Astrocyte of the spinal cord (primary cell): ENCODE measurements at regions not wholly inside any gene's neighbourhood (a gene's known extent, or its start where the extent isn't known, plus 50 kb on each side); places are given as distances from the start of the nearest gene placed in this dataset.

Experiments used
- DNase-seq: peaks from one replicate; pipeline ENCODE4 v3.0.0; 2011; ENCODE audit warnings: low read depth, low spot score
- H3K4me3 ChIP-seq: 2 replicates; pipeline ENCODE4 v1.5.1; 2011; ENCODE audit warnings: low read depth, mild to moderate bottlenecking, low read length, moderate library complexity
- in situ Hi-C: cut with HindIII; loops from 2 replicates; pipeline ENCODE4 v1.10.0; 2017; ENCODE audit warnings: low sequenced_read_pairs
- TF ChIP-seq, protein P1 (sequence below): IDR thresholded peaks from 2 replicates; pipeline ENCODE4 v1.5.1; 2012; ENCODE audit warnings: low read depth, mild to moderate bottlenecking, low read length, inconsistent platforms

DNA sequence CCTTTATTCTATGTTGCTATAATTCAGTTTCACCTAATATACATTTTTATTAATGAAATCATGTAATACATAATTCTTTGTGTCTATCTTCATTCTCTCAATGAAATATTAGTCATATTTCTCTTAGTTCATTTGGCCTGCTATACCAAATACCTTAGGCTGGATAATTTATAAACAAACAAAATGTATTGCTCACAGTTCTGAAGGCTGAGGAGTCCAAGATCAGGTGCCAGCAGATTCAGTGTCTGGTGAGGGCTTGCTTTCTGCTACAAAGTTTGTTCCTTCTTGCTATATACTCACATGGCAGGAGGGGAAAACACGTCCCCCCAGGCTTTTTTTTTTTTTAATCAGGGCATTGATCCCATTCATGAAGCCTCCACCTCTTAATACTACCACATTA, 143.4 kb upstream of the GRB10 start:
- no peak overlapping the region for H3K4me3 ChIP-seq
- in situ Hi-C loops = no loop called here
- TF ChIP-seq, protein P1, sequence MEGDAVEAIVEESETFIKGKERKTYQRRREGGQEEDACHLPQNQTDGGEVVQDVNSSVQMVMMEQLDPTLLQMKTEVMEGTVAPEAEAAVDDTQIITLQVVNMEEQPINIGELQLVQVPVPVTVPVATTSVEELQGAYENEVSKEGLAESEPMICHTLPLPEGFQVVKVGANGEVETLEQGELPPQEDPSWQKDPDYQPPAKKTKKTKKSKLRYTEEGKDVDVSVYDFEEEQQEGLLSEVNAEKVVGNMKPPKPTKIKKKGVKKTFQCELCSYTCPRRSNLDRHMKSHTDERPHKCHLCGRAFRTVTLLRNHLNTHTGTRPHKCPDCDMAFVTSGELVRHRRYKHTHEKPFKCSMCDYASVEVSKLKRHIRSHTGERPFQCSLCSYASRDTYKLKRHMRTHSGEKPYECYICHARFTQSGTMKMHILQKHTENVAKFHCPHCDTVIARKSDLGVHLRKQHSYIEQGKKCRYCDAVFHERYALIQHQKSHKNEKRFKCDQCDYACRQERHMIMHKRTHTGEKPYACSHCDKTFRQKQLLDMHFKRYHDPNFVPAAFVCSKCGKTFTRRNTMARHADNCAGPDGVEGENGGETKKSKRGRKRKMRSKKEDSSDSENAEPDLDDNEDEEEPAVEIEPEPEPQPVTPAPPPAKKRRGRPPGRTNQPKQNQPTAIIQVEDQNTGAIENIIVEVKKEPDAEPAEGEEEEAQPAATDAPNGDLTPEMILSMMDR = no peak
- no peak for DNase-seq

DNA sequence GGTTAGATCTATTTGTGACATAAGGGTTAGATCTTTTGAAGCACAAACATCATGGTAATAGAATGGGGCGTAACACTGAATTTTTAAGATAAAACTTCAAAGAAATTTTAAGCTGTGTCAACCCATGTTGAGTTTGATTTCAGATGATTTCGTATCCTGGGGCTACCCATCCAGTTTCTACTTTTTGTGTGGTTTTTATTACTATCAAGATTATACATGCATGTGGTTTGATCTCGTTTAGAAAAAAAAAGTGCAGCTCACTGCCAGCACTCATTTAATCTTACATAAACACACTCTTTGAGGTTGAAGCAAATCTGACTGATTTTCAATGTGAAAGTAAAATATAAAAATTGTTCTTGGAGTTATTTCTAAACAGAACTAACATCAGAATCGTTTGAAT, 140.8 kb upstream of the GRB10 start:
- no peak overlapping the region for H3K4me3 ChIP-seq
- TF ChIP-seq, protein P1 = no peak
- in situ Hi-C loops = no loop called here
- DNase-seq = no peak

DNA sequence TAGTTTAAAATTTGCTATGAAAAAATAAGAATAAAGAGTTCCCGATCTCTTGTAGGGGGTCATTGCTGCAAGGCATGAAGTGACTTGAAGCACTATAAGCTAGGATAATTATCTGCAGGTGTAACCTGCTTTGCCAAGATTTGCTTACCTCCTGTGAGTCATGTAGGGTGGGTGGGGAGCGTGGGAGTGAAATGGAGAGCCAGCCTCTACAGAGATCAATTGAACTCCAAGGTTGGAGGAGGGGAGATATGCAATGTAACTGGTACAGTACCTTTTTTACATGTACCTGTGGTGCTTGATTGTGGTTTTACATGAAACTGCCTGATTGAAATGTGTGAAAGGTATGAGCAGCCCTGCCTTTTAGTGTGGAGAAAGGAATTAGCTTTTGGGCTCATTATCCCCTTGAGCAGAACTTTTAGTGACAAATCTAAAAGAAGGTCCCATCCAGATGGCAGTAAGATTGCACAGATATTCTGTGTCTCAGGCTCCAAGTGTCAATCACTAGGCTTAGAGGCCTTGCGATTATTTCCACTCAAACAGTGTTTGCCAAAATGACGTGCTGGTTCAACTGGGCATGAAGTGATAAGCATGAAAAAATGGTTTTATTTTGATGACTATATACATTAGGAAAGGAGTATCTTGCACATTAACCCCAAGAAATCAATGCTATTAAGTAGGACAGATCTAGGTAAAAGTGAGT, 138.6 kb upstream of the GRB10 start:
- in situ Hi-C loops = no loop called here
- no peak for DNase-seq
- TF ChIP-seq, protein P1 = no peak

DNA sequence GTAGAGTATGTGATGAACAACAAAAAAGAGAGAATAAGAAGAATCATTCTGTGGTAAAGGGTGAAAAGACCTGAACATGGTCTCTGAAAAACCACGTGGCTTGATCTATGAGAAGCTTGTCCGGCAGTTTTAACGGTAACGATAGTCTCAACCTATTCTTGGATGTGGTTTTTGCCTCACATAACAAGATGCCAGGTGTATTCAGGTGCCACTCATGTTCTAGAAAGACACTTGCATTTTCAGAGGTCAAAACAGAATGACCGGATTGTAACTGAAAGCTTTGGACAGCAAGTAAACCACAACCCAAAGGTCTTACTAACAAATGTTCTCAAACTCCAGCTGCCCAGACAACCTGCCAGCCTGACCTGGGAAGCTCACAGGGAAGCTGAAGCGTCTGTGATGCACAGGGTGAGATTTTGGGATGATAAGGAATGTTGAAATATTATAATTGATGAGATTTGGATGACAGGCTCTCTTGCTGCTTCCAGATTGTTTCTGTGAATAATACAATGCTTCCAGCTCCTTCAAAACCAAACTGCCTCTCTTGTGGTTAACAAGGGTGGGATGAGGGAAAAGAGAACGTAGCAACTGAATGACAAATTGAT, 137.4 kb upstream of the GRB10 start:
- no peak for DNase-seq
- in situ Hi-C loops = no loop called here
- H3K4me3 ChIP-seq = no peak overlapping the region
- TF ChIP-seq, protein P1 = no peak

More for the DNA sequence above, 138.6 kb upstream of the GRB10 start:
- H3K4me3 ChIP-seq = no peak overlapping the region

DNA sequence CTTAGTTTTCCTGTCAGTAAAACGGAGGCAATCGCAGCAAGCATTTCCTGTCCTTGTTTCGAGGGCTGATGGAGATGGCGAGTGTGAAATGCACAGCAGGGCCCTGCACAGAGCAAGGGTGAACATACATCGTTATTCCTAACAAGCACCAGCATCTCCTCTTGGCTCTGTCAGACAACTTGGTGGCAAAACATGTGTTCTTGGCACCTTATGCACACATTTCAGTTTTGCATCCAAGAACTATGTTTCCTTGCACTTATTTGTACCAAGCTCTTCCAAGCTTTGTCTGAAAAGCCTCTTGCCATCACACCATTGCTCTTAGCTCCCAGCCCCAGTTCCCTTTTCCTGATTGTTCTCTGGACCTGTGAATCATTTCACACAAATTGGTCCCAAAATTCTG, 132.9 kb upstream of the GRB10 start:
- no peak for DNase-seq
- TF ChIP-seq, protein P1 = no peak
- in situ Hi-C loops = no loop called here
- H3K4me3 ChIP-seq = no peak overlapping the region

DNA sequence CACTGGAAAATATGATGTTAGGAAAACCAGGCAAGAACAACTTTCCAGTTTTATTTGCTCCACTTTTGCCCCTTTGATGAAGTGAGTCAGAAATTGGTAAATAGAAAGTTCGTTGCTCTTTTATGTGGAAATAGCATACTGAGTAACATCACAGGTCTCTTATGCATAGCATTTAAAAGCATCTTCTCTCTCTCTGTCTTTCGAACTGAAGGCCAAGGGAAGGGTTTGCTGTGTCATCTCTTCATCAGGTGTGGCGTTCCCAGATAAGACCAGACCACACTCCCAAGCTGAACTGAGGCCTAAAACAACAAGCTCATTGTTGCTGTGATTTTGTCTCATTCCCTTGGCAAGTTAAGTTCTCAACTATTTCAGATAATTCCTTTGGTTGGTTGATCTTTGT, 131.8 kb upstream of the GRB10 start:
- no peak overlapping the region for H3K4me3 ChIP-seq
- TF ChIP-seq, protein P1 = no peak
- in situ Hi-C loops = no loop called here
- no peak for DNase-seq
